HG03565 (cell line): ENCODE measurements at regions not wholly inside any gene's neighbourhood (a gene's known extent, or its start where the extent isn't known, plus 50 kb on each side); places are given as distances from the start of the nearest gene placed in this dataset.

ENCODE experiments used
- ATAC-seq: cut with Tn5 transposase; IDR thresholded peaks from one replicate; pipeline ENCODE4 v1.9.1; 2021; ENCODE audit warnings: mild to moderate bottlenecking, moderate library complexity; ENCODE audit not compliant: unreplicated experiment

- ATAC-seq, result no peak
Observed at GRCh38 chr20:60459212-60459611, 501.0 kb downstream of the CDH26 start.

GRCh38 chr20:60461993-60462392 is 503.8 kb downstream of the CDH26 start:
- ATAC-seq, result no peak

DNA sequence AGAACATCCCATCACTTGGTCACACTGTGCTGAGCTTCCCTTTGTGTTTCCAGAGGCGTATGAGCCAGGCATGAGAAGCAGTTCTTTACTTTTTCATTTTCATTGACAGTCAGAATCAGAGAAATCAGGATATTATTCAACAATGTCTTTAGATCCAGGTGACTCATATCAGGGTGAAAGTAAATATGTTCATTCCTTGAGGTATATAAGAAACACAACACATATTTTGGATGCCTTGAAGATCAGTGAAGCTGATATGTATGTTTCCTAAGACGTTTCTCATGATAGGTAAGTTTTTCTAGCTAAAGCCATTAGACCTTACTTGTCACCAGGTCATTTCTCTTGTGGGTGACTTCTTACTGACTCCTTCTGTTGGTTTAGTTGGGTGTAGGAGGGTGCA is 505.6 kb downstream of the CDH26 start:
- no peak for ATAC-seq

DNA sequence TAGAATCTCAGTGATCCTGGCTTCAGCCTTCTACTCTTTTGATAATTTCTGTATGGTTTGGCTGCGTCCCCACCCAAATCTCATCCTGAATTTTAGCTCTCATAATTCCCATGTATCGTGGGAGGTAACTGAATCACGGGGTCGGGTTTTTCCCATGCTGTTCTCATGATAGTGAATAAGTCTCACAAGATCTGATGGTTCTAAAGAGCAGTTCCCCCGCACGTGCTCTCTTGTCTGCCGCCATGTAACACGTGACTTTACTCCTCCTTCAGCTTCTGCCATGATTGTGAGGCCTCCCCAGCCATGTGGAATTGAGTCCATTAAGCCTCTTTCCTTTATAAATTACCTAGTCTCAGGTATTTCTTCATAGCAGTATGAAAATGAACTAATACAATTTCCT is 507.2 kb downstream of the CDH26 start:
- ATAC-seq, result no peak

DNA sequence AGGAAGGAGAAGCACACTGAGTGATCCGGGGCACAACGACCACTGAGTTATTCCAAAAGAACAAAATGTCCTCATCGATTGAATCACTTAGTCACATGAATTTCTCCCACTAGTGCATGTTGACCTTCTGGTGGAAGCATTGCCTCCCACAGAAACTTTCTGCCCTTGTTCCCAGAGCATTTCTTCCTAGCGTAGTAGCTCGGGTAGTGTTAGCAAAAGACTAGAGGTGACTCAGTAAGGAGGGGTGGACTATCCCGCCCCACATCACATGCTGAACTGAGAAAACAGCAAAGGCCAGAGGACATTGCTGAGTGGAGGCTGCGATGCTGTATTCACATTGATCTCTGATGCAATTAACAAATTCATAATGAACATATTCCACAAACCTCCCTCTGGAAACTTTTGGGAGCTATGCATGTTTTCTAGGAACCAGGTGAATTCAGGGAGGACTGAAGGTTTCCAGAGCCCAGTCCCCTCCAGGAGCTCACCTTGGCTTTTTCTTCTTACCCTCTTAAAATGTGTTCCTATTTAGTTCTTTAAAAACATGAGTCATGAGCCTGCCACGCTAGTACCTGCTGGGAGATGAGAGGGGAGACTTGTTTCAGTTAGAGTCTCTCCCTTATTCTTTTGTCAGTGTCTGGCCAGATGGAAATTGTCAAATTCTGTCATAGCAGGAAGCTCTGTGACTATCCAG is 507.9 kb downstream of the CDH26 start:
- ATAC-seq, result no peak

- ATAC-seq, result no peak
Observed at GRCh38 chr20:60466687-60467022, 508.4 kb downstream of the CDH26 start.

DNA sequence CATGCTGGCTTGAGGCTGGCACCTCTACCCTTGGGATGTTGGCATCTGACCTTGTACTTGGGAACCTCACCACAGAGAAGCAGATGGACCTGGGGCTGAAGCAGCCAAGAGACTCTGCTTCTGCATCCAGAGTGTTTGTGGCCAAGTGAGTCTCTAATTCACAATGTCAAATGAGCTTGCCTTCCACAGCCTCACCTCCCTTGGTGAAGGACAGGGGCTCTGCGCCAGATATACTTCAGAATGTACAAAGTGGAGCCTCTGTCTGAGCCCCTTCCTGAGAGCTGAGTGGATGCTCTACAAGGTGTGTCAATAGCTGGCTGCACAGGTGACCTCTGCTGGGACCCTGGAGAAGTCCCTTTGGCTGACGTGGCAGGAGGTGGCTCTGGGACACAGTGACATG is 508.9 kb downstream of the CDH26 start:
- no peak for ATAC-seq

DNA sequence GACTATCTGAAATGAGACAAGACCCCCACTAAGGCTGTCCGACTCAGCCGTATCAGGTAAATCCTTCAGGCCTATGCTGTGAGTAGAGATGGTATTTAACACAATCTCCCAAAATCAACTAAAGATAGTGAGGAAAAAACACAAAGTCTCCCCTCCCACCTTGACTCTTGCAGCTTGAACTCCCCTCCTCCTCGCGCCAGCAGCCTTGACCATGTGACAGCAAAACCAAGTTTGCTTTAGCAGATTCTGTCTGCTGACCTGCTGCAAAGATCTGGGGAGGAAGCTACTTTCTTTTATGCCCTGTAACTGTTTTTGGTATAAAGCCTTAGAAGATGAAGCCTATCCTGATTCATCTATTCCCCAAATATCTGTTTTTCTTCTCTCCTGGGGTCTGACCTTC is 509.5 kb downstream of the CDH26 start:
- no peak for ATAC-seq

- no peak for ATAC-seq
Observed at GRCh38 chr20:60469829-60470228, 511.6 kb downstream of the CDH26 start.

DNA sequence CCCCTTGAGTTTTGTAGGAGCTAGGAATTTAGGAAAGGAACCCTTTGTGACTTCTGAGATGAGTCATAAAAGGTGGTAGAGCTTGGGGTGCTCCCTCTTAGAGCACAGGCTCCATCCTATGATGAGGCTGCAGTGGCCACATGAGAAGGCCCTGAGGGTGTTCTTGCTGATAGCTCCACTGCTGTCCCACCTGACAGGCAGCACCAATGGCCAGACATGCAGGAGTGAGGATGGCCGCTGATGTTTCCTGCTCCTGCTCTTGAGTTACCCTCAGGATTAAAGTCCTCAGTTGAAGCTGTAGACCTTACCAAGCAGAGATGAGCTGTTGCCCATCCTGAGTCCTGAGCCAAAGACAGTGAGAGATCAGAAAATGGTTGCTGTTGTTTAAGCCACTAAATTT is 512.1 kb downstream of the CDH26 start:
- no peak for ATAC-seq

DNA sequence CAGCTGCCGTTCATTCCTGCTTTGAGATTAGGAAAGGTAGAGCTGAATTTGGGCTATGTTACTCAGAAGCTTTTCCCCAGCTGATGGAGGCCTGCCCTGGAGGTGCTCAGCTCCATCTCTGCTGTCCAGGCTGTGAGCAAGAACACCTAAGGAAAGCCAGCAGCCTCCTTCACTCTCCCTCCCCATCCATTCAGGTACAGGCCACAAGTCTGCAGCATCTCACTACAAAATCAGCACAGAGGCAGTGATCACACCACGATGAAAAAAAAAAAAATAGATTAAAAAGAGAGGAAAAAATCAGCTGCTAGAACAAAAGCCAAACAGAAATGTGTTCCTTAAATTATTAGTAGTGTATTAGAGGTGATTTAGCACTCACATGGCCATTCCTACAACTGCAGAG is 515.0 kb downstream of the CDH26 start:
- ATAC-seq, result no peak

- no peak for ATAC-seq
Observed at GRCh38 chr20:60474385-60474910, 516.2 kb downstream of the CDH26 start.

DNA sequence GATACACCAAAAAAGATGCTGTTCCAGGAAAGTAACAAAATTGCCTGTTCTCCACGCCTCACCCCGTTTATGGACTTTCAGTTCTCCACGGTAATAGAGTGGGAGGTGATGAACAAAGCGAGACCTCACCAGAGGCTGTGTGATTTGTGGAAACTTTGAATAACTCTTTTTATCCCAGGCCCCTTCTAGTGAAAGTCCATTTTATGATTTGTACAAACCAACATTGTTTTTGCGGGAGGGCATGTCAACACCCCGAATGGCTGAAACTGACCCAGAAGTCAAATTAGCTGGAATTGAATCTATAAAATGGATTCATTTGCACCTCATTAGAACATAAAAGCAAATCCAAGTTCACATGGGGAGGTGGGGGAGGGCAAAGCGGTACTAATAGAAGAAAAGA is 517.8 kb downstream of the CDH26 start:
- ATAC-seq, result no peak

DNA sequence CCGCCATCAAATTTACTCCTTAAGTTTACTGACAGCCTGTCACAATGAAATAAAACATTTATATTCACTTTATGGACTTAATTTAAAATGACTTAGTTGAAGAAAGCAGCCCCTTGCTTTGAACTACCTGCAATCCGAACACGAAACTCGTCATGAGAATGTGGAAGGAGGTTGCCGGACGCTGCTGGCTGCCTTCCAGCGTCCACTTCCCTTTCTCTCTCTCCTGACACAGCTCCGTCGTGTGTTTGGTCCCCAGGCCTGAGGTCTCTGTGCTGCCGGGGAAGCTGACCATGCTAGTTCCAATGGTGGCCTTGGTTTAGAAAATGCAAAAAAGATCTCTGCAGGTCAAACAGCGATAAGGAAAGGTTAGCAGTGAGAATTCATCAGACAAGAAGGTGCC is 519.7 kb downstream of the CDH26 start:
- no peak for ATAC-seq

- no peak for ATAC-seq
Observed at GRCh38 chr20:60478533-60478932, 520.3 kb downstream of the CDH26 start.

GRCh38 chr20:60480950-60481742 is 522.9 kb downstream of the CDH26 start:
- no peak for ATAC-seq

DNA sequence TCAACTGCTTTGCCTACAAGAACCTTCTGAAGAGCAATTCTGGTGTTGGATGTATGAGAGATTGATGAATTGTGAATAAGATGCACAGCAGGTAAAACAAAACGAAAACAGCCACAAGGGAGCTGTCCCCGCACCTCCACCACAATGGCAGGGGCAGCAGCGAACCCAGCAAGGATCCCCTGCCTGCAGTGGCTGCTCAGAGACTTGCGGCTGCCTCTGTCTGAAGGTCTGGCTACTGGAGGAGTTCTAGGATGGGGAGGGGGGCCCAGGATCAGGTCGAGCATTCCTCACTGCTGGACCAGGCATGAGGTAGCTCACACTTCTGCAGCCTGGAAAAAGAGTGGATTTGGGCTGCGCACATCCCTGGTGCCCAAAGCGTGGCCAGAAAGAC is 523.5 kb downstream of the CDH26 start:
- no peak for ATAC-seq

- ATAC-seq, result no peak
Observed at GRCh38 chr20:60482221-60483008, 524.2 kb downstream of the CDH26 start.

- ATAC-seq, result no peak
Observed at GRCh38 chr20:60483371-60483770, 525.1 kb downstream of the CDH26 start.

- ATAC-seq, result no peak
Observed at GRCh38 chr20:60484316-60484715, 526.1 kb downstream of the CDH26 start.

GRCh38 chr20:60485012-60485760 is 527.0 kb downstream of the CDH26 start:
- ATAC-seq, result no peak
